ENCODE measurements at regions not wholly inside any gene's neighbourhood (a gene's known extent, or its start where the extent isn't known, plus 50 kb on each side); places are given as distances from the start of the nearest gene placed in this dataset.

- TF ChIP-seq CTCF (IDR thresholded peaks at IDR 0.05) (no peak), EP300 (IDR thresholded peaks at IDR 0.05) (no peak), POLR2AphosphoS5 (IDR thresholded peaks at IDR 0.05) (no peak), POLR2A (IDR thresholded peaks at IDR 0.05) (no peak)
These were observed 215.1 kb downstream of the STK31 start for GRCh38 chr7:23925088-23925487.
